ENCODE measurements at regions not wholly inside any gene's neighbourhood (a gene's known extent, or its start where the extent isn't known, plus 50 kb on each side); places are given as distances from the start of the nearest gene placed in this dataset.

DNA sequence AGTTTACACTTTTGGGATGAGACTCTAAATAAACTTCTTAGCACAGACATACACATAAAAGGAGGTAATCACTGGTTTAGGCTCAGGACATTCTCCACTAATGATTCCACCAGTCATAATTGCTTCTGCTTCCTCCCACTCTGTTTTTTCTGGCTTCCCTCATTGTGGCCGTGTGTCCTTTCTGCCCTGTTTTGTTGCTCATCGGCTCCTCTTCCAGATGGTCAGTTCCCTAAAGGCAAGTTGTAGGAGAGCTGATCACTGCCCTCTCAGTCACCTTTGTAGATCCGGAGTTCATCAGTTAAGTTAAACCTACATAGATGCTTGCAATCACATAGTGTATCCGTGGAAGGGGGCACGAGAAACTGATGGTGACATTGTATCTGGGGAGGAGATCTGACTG lies 200.5 kb upstream of the ARG1 start:
- H3K4me1 ChIP-seq (ENCODE audit: insufficient read depth, low read length), result no peaks in the 10 kb centered on the region
- DNase-seq, result no peak
- POLR2A ChIA-PET (ENCODE audit: partially characterized antibody), result no interaction called here
- Mint-ChIP-seq H3K27ac (no peak overlapping the region), H3K27me3 (no peaks in the 10 kb centered on the region), H3K4me3 (no peak overlapping the region), H3K36me3 (peaks cover 0 to 9% of the 10 kb centered on the region in 2 donors), H3K9me3 (no peaks in the 10 kb centered on the region), H3K4me1 (peaks cover 0 to 5% (median under 1%) of the 10 kb centered on the region in 4 donors)
- H3K4me3 ChIP-seq (ENCODE audit: low read length in 2 of 2), result no peak overlapping the region
- intact Hi-C loops (cut with micrococcal nuclease), result no loop called here
- H3K27me3 ChIP-seq (ENCODE audit: insufficient read depth, low read length), result no peaks in the 10 kb centered on the region
- H3K36me3 ChIP-seq (ENCODE audit: insufficient read depth, low read length), result no peaks in the 10 kb centered on the region
- no peaks in the 10 kb centered on the region for H3K9me3 ChIP-seq (ENCODE audit: control insufficient read depth in 1 of 2, low read length in 2 of 2)
- CTCF ChIA-PET (ENCODE audit: partially characterized antibody), result interaction anchor here (0.5 kb wide), 1 partner anchor 190 kb away, joined by 3 read pairs; no protein-coding TSS in a partner anchor
- H3K27ac ChIP-seq (ENCODE audit: low read depth, low read length), result no peak overlapping the region

DNA sequence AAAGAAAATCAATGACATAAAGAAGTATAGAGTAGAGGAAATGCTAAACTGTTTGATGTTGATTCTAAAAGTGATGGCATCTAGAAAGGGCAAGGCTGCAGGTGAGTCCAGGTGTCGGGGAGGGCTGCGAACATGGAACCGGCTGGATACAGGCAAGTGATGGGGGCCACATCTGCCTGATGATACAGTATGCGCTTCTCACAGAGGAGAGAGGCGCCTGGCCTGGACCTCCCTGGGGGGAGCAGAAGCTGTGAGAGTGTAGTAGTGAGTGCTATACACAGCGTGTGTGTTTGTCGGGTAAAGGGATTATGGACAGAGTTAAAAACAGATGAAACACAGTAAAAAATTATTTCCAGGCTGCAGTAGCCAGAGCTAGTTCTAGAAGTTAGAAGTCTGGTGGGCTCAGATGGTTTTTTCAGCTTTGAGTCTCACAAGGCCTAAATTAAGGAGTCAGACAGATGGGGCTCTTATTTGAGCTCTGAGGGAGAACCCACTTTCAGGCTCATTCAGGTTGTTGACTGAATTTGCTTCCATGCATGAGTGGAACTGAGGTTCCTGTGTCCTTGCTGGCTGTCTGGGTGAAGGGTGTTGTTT lies 195.8 kb upstream of the ARG1 start:
- POLR2A ChIA-PET (ENCODE audit: partially characterized antibody), result no interaction called here
- intact Hi-C loops (cut with micrococcal nuclease), result no loop called here
- Mint-ChIP-seq H3K4me1 (peaks cover 0 to 2% (median under 1%) of the 10 kb centered on the region in 4 donors), H3K9me3 (no peaks in the 10 kb centered on the region), H3K27ac (peak overlapping the region in 1 of 7 donors; percentile 41), H3K36me3 (peaks cover 0 to 14% of the 10 kb centered on the region in 2 donors), H3K4me3 (no peak overlapping the region), H3K27me3 (no peaks in the 10 kb centered on the region)
- Histone ChIP-seq H3K27me3 (ENCODE audit: insufficient read depth, low read length) (no peaks in the 10 kb centered on the region), H3K36me3 (ENCODE audit: insufficient read depth, low read length) (no peaks in the 10 kb centered on the region), H3K9me3 (ENCODE audit: control insufficient read depth in 1 of 2, low read length in 2 of 2) (no peaks in the 10 kb centered on the region), H3K4me1 (ENCODE audit: insufficient read depth, low read length) (no peaks in the 10 kb centered on the region), H3K4me3 (ENCODE audit: low read length in 2 of 2) (no peak overlapping the region), H3K27ac (ENCODE audit: low read depth, low read length) (no peak overlapping the region)
- CTCF ChIA-PET (ENCODE audit: partially characterized antibody), result no interaction called here
- DNase-seq, result no peak

DNA sequence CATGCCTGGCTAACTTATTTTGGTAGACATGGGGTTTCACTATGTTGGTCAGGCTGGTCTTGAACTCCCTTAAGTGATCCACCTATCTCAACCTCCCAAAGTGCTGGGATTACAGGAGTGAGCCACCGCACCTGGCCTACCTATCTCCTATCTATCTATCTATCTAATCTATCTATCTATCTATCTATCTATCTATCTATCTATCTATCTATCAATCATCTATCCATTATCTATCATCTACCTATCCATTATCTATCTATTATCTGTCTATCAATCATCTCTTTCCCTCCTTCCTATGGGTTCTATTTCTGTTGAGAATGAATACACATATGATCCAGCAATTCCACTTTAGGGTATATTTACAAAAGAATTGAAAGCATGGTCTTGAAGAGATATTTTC lies 194.2 kb upstream of the ARG1 start:
- CTCF ChIA-PET (ENCODE audit: partially characterized antibody), result no interaction called here

DNA sequence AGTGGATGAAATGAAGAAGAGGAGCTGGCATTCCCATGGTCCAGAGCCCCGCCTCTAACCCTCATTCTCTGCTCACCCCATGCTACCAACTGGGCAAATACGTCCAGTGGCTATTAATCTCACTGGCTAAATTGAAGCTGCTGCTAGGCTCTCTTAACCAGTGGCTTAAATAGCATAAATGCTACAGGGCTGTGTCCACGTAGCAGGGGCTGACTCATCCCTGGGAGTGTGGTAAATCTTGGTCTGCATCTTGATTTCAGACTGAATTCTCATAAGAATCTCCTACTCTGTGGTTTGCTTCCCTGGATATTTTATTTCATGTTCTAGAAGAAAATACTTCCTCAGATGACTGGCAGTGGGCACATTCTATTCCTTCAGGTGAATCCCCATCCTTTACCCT lies 193.1 kb upstream of the ARG1 start:
- CTCF ChIA-PET (ENCODE audit: partially characterized antibody), result no interaction called here
- H3K27me3 ChIP-seq (ENCODE audit: insufficient read depth, low read length), result no peaks in the 10 kb centered on the region
- POLR2A ChIA-PET (ENCODE audit: partially characterized antibody), result no interaction called here
- Mint-ChIP-seq H3K9me3 (no peaks in the 10 kb centered on the region), H3K4me3 (no peak overlapping the region), H3K27ac (no peak overlapping the region), H3K27me3 (peaks cover 0 to 1% of the 10 kb centered on the region in 2 donors), H3K36me3 (peaks cover 0 to 18% of the 10 kb centered on the region in 2 donors), H3K4me1 (peaks cover 0 to 4% (median under 1%) of the 10 kb centered on the region in 4 donors)
- H3K4me1 ChIP-seq (ENCODE audit: insufficient read depth, low read length), result no peaks in the 10 kb centered on the region
- H3K36me3 ChIP-seq (ENCODE audit: insufficient read depth, low read length), result no peaks in the 10 kb centered on the region
- intact Hi-C loops (cut with micrococcal nuclease), result no loop called here
- DNase-seq, result no peak
- H3K4me3 ChIP-seq (ENCODE audit: low read length in 2 of 2), result no peak overlapping the region
- no peak overlapping the region for H3K27ac ChIP-seq (ENCODE audit: low read depth, low read length)
- H3K9me3 ChIP-seq (ENCODE audit: control insufficient read depth in 1 of 2, low read length in 2 of 2), result no peaks in the 10 kb centered on the region

More for the DNA sequence above, 194.2 kb upstream of the ARG1 start:
- peaks cover 0 to 17% of the 10 kb centered on the region in 2 donors for H3K36me3 Mint-ChIP-seq
- no peak overlapping the region for H3K27ac Mint-ChIP-seq
- no peak overlapping the region for H3K4me3 Mint-ChIP-seq
- POLR2A ChIA-PET (ENCODE audit: partially characterized antibody), result no interaction called here
- no peak for DNase-seq
- Histone ChIP-seq H3K4me1 (ENCODE audit: insufficient read depth, low read length) (no peaks in the 10 kb centered on the region), H3K27me3 (ENCODE audit: insufficient read depth, low read length) (no peaks in the 10 kb centered on the region), H3K9me3 (ENCODE audit: control insufficient read depth in 1 of 2, low read length in 2 of 2) (no peaks in the 10 kb centered on the region), H3K27ac (ENCODE audit: low read depth, low read length) (no peak overlapping the region), H3K4me3 (ENCODE audit: low read length in 2 of 2) (no peak overlapping the region), H3K36me3 (ENCODE audit: insufficient read depth, low read length) (no peaks in the 10 kb centered on the region)
- H3K4me1 Mint-ChIP-seq, result peaks cover 0 to 4% (median under 1%) of the 10 kb centered on the region in 4 donors
- intact Hi-C loops (cut with micrococcal nuclease), result no loop called here
- H3K27me3 Mint-ChIP-seq, result peaks cover 0 to 1% of the 10 kb centered on the region in 2 donors
- H3K9me3 Mint-ChIP-seq, result no peaks in the 10 kb centered on the region

DNA sequence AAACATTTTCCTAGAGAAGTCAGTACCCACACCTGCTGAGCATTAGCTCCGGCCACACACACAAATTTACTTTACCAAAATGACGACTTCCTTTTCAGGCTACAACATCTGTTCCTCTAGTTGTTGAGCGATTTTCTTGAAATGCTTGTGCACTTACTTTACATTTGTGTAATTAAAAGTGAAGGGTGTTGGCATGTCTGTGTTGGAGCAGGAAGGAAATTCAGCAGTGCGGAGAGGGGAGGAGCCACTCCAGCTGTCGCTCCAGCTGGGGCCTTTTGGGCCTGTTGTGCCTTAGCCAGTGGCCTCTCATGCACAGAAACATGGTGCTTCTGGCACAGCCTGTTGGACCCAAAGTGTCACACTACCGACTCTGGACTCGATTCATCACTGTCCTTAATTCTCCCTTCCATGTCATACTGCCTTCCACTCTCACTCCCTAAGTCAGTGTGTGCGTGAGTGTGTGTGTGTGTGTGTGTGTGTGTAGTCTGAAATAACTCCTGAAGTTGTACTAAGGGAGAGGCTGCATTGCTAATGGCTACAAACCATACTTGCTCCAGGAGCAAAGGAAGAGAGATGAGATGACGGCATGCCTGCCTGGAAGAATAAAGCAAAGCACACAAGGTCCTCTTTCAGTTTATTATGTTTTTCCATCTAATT lies 191.8 kb upstream of the ARG1 start:
- DNase-seq, result no peak
- no peak overlapping the region for H3K4me3 ChIP-seq (ENCODE audit: low read length in 2 of 2)
- H3K27me3 Mint-ChIP-seq, result peaks cover 0 to 1% of the 10 kb centered on the region in 2 donors
- H3K27ac Mint-ChIP-seq, result peak overlapping the region in 2 of 7 donors; percentile 7 to 18
- H3K9me3 Mint-ChIP-seq, result no peaks in the 10 kb centered on the region
- H3K4me1 ChIP-seq (ENCODE audit: insufficient read depth, low read length), result no peaks in the 10 kb centered on the region
- H3K36me3 ChIP-seq (ENCODE audit: insufficient read depth, low read length), result no peaks in the 10 kb centered on the region
- peaks cover 0 to 26% of the 10 kb centered on the region in 2 donors for H3K36me3 Mint-ChIP-seq
- H3K27me3 ChIP-seq (ENCODE audit: insufficient read depth, low read length), result no peaks in the 10 kb centered on the region
- POLR2A ChIA-PET (ENCODE audit: partially characterized antibody), result no interaction called here
- no peak overlapping the region for H3K27ac ChIP-seq (ENCODE audit: low read depth, low read length)
- intact Hi-C loops (cut with micrococcal nuclease), result no loop called here
- H3K9me3 ChIP-seq (ENCODE audit: control insufficient read depth in 1 of 2, low read length in 2 of 2), result no peaks in the 10 kb centered on the region
- no peak overlapping the region for H3K4me3 Mint-ChIP-seq
- CTCF ChIA-PET (ENCODE audit: partially characterized antibody), result no interaction called here
- peaks cover 0 to 4% (median under 1%) of the 10 kb centered on the region in 4 donors for H3K4me1 Mint-ChIP-seq

DNA sequence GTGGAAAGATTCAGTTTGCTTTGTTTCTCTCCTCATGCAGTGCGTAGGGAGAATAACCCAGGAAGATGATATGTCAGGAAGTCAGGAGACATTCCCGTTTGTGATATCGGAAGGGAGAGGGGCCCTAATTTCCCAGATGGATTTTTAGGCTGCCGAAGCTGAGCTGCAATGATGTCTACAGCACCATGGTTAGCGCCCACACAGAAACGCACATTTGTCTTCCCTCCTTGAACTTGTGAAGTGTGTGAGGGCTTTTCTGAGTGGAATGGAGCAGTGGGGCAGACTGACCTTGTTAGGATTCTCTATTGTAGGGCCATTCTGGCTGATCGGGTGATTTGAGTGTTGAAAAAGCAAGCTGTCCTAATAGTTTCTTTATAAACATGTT lies 191.3 kb upstream of the ARG1 start:
- Histone ChIP-seq H3K36me3 (ENCODE audit: insufficient read depth, low read length) (no peaks in the 10 kb centered on the region), H3K4me1 (ENCODE audit: insufficient read depth, low read length) (no peaks in the 10 kb centered on the region), H3K27me3 (ENCODE audit: insufficient read depth, low read length) (no peaks in the 10 kb centered on the region), H3K9me3 (ENCODE audit: control insufficient read depth in 1 of 2, low read length in 2 of 2) (no peaks in the 10 kb centered on the region), H3K27ac (ENCODE audit: low read depth, low read length) (no peak overlapping the region), H3K4me3 (ENCODE audit: low read length in 2 of 2) (no peak overlapping the region)
- intact Hi-C loops (cut with micrococcal nuclease), result no loop called here
- Mint-ChIP-seq H3K4me3 (no peak overlapping the region), H3K9me3 (no peaks in the 10 kb centered on the region), H3K27ac (no peak overlapping the region), H3K4me1 (peaks cover 0 to 4% (median under 1%) of the 10 kb centered on the region in 4 donors), H3K36me3 (peaks cover 0 to 26% of the 10 kb centered on the region in 2 donors), H3K27me3 (peaks cover 0 to 1% of the 10 kb centered on the region in 2 donors)
- ChIA-PET POLR2A (ENCODE audit: partially characterized antibody) (no interaction called here), CTCF (ENCODE audit: partially characterized antibody) (no interaction called here)
- DNase-seq, result no peak

DNA sequence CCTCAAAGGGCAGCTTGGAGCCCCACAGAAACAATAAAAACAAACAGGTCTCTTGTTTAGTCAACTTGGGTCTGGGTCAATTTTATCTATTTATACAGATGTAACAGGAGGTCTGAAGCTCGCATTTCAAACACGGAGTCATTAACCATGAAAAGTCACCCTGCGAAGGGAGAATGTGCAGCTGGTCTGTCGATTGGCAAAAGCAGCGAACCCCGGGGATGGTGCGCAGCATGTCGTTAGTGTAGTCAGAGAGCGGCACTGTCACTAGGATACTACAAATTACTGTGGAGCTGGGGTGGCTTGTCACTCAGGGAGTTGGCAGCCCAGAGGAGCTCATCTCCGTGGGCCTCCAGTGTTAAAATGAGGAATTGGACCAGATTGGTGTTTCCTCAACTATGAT lies 190.4 kb upstream of the ARG1 start:
- H3K4me1 ChIP-seq (ENCODE audit: insufficient read depth, low read length), result no peaks in the 10 kb centered on the region
- ChIA-PET POLR2A (ENCODE audit: partially characterized antibody) (no interaction called here), CTCF (ENCODE audit: partially characterized antibody) (no interaction called here)
- H3K27me3 ChIP-seq (ENCODE audit: insufficient read depth, low read length), result no peaks in the 10 kb centered on the region
- Mint-ChIP-seq H3K27me3 (peaks cover 0 to 1% of the 10 kb centered on the region in 2 donors), H3K9me3 (no peaks in the 10 kb centered on the region), H3K36me3 (peaks cover 0 to 26% of the 10 kb centered on the region in 2 donors), H3K4me3 (no peak overlapping the region), H3K27ac (no peak overlapping the region), H3K4me1 (peaks cover 0 to 4% (median under 1%) of the 10 kb centered on the region in 4 donors)
- H3K9me3 ChIP-seq (ENCODE audit: control insufficient read depth in 1 of 2, low read length in 2 of 2), result no peaks in the 10 kb centered on the region
- H3K27ac ChIP-seq (ENCODE audit: low read depth, low read length), result no peak overlapping the region
- intact Hi-C loops (cut with micrococcal nuclease), result no loop called here
- no peak for DNase-seq
- H3K4me3 ChIP-seq (ENCODE audit: low read length in 2 of 2), result no peak overlapping the region
- H3K36me3 ChIP-seq (ENCODE audit: insufficient read depth, low read length), result no peaks in the 10 kb centered on the region

Measured in CD4-positive, alpha-beta memory T cell (primary cell).